Neural cell (in vitro differentiated cells): ENCODE measurements at regions not wholly inside any gene's neighbourhood (a gene's known extent, or its start where the extent isn't known, plus 50 kb on each side); places are given as distances from the start of the nearest gene placed in this dataset.

Experiments used
- H2AFZ ChIP-seq: fragments of 200-600, 300-800 bp; sonication (generic), shearing (Covaris generic); 2 replicates; pipeline ENCODE4 v1.6.0; 2014; ENCODE audit warnings: low read depth, mild to moderate bottlenecking, antibody characterized with exemption, low read length, moderate library complexity
- H3F3A ChIP-seq: fragments of 200-600 bp; shearing (Covaris generic); 2 replicates; pipeline ENCODE4 v1.6.1; 2016; ENCODE audit warnings: mild to moderate bottlenecking, moderate library complexity, mixed read lengths, antibody characterized with exemption, low read length; ENCODE audit not compliant: insufficient read depth, poor library complexity, severe bottlenecking
- H3K27ac ChIP-seq: fragments of 200-600, 300-800 bp; sonication (generic), shearing (Covaris generic); 2 replicates; pipeline ENCODE4 v1.5.1; 2014; ENCODE audit warnings: mild to moderate bottlenecking, low read length, moderate library complexity
- H3K27me3 ChIP-seq: fragments of 300-800, 200-600 bp; sonication (generic), shearing (Covaris generic); 2 replicates; pipeline ENCODE4 v1.6.0; 2014; ENCODE audit warnings: mild to moderate bottlenecking, low read depth, low read length, moderate library complexity; ENCODE audit not compliant: insufficient read depth
- H3K36me3 ChIP-seq: fragments of 300-800, 200-600 bp; sonication (generic), shearing (Covaris generic); 2 replicates; pipeline ENCODE4 v1.5.1; 2014; ENCODE audit warnings: mild to moderate bottlenecking, antibody characterized with exemption, low read length, moderate library complexity; ENCODE audit not compliant: insufficient read depth
- H3K4me2 ChIP-seq: fragments of 300-800, 200-600 bp; sonication (generic), shearing (Covaris generic); 2 replicates; pipeline ENCODE4 v1.6.0; 2014; ENCODE audit warnings: mild to moderate bottlenecking, low read length
- H3K4me3 ChIP-seq: fragments of 300-800, 200-600 bp; sonication (generic), shearing (Covaris generic); 2 replicates; pipeline ENCODE4 v1.5.1; 2014; ENCODE audit warnings: mild to moderate bottlenecking, low read length, moderate library complexity
- H3K79me2 ChIP-seq: fragments of 200-600 bp; shearing (Covaris generic); replicated peaks from 2 replicates; pipeline ENCODE4 v1.6.0; 2014; ENCODE audit warnings: mild to moderate bottlenecking, low read length, moderate library complexity; ENCODE audit not compliant: insufficient read depth
- H3K9ac ChIP-seq: fragments of 300-800, 200-600 bp; sonication (generic), shearing (Covaris generic); 2 replicates; pipeline ENCODE4 v1.6.1; 2016; ENCODE audit warnings: mild to moderate bottlenecking, low read length, mixed read lengths
- H3K9me2 ChIP-seq: fragments of 200-600 bp; shearing (Covaris generic); 2 replicates; pipeline ENCODE4 v1.6.1; 2016; ENCODE audit warnings: mild to moderate bottlenecking, low read length, mixed read lengths; ENCODE audit not compliant: insufficient read depth
- H3K9me3 ChIP-seq: fragments of 200-600, 300-800 bp; sonication (generic), shearing (Covaris generic); 2 replicates; pipeline ENCODE4 v1.6.1; 2016; ENCODE audit warnings: mild to moderate bottlenecking, mixed run types, low read length, moderate library complexity, mixed read lengths
- H4K20me1 ChIP-seq: fragments of 200-600 bp; shearing (Covaris generic); 2 replicates; pipeline ENCODE4 v1.6.1; 2016; ENCODE audit warnings: mild to moderate bottlenecking, mixed run types; ENCODE audit not compliant: insufficient read depth
- EP300 ChIP-seq: fragments of 450-650 bp; conservative IDR thresholded peaks from 2 replicates; pipeline ENCODE4 v1.6.1; 2014; ENCODE audit warnings: antibody characterized with exemption, mild to moderate bottlenecking, moderate library complexity; ENCODE audit not compliant: poor library complexity, severe bottlenecking
- EZH2 ChIP-seq: fragments of 200-600, 300-800 bp; shearing (Covaris generic), sonication (generic); IDR thresholded peaks from 2 replicates; pipeline ENCODE4 v1.6.1; 2014; ENCODE audit warnings: antibody characterized with exemption, low read length, borderline replicate concordance, mild to moderate bottlenecking; ENCODE audit not compliant: insufficient read depth, poor library complexity, severe bottlenecking
- MXI1 ChIP-seq: fragments of 450-650 bp; conservative IDR thresholded peaks from 2 replicates; pipeline ENCODE4 v1.6.1; 2014; ENCODE audit warnings: antibody characterized with exemption, mild to moderate bottlenecking; ENCODE audit not compliant: poor library complexity, severe bottlenecking
- POLR2AphosphoS5 ChIP-seq: IDR thresholded peaks from 2 replicates; pipeline ENCODE4 v1.6.1; 2012
- RAD21 ChIP-seq: fragments of 450-650 bp; conservative IDR thresholded peaks from 2 replicates; pipeline ENCODE4 v1.6.1; 2014; ENCODE audit warnings: antibody characterized with exemption, mild to moderate bottlenecking, moderate library complexity
- SMC3 ChIP-seq: fragments of 450-650 bp; conservative IDR thresholded peaks from 2 replicates; pipeline ENCODE4 v1.6.1; 2014; ENCODE audit warnings: antibody characterized with exemption, mild to moderate bottlenecking, moderate library complexity; ENCODE audit not compliant: poor library complexity
- TAF1 ChIP-seq: IDR thresholded peaks from 2 replicates; pipeline ENCODE4 v1.6.1; 2012; ENCODE audit warnings: low read depth
- TF ChIP-seq, protein P1 (sequence below): fragments of 450-650 bp; IDR thresholded peaks from 2 replicates; pipeline ENCODE4 v1.5.1; 2014; ENCODE audit warnings: antibody characterized with exemption, mild to moderate bottlenecking, moderate library complexity; ENCODE audit not compliant: poor library complexity, severe bottlenecking
- TF ChIP-seq, protein P2 (sequence below): IDR thresholded peaks from 2 replicates; pipeline ENCODE4 v1.6.1; 2012; ENCODE audit warnings: borderline replicate concordance

DNA sequence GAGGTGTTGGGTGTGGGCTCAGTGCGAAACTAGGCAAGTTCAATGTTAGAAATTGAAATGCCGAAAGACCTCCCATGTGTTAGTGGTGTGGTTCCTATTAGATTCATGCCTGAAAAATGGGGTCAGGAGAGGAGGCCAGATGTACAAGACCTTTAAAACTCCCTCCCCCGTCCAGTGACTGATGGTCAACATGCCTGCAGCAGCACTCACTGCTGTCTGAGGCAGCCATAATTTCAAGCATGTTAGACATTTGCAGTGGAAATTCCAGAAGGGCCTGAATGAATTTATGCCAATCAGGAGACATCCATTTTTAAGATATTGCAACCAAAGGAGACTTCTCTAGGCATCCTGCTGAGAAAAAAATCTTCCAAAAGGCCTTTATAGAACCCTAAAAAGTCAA, 426.9 kb upstream of the NBEA start:
- no peak overlapping the region for H2AFZ ChIP-seq
- no peaks in the 10 kb centered on the region for H3K79me2 ChIP-seq
- no peak overlapping the region for H3K9ac ChIP-seq
- H3K36me3 ChIP-seq = no peaks in the 10 kb centered on the region
- H3K9me2 ChIP-seq = no peaks in the 10 kb centered on the region
- no peaks in the 10 kb centered on the region for H3K9me3 ChIP-seq
- H3K27ac ChIP-seq = no peak overlapping the region
- H3F3A ChIP-seq = no peaks in the 10 kb centered on the region
- H3K27me3 ChIP-seq = no peaks in the 10 kb centered on the region
- H3K4me3 ChIP-seq = no peak overlapping the region
- no peak overlapping the region for H3K4me2 ChIP-seq
- TF ChIP-seq RAD21 = no peak
- TF ChIP-seq, protein P1, sequence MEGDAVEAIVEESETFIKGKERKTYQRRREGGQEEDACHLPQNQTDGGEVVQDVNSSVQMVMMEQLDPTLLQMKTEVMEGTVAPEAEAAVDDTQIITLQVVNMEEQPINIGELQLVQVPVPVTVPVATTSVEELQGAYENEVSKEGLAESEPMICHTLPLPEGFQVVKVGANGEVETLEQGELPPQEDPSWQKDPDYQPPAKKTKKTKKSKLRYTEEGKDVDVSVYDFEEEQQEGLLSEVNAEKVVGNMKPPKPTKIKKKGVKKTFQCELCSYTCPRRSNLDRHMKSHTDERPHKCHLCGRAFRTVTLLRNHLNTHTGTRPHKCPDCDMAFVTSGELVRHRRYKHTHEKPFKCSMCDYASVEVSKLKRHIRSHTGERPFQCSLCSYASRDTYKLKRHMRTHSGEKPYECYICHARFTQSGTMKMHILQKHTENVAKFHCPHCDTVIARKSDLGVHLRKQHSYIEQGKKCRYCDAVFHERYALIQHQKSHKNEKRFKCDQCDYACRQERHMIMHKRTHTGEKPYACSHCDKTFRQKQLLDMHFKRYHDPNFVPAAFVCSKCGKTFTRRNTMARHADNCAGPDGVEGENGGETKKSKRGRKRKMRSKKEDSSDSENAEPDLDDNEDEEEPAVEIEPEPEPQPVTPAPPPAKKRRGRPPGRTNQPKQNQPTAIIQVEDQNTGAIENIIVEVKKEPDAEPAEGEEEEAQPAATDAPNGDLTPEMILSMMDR = no peak
- TF ChIP-seq EP300 = no peak
- no peak for TF ChIP-seq SMC3
- TF ChIP-seq TAF1 = no peak
- TF ChIP-seq, protein P2, sequence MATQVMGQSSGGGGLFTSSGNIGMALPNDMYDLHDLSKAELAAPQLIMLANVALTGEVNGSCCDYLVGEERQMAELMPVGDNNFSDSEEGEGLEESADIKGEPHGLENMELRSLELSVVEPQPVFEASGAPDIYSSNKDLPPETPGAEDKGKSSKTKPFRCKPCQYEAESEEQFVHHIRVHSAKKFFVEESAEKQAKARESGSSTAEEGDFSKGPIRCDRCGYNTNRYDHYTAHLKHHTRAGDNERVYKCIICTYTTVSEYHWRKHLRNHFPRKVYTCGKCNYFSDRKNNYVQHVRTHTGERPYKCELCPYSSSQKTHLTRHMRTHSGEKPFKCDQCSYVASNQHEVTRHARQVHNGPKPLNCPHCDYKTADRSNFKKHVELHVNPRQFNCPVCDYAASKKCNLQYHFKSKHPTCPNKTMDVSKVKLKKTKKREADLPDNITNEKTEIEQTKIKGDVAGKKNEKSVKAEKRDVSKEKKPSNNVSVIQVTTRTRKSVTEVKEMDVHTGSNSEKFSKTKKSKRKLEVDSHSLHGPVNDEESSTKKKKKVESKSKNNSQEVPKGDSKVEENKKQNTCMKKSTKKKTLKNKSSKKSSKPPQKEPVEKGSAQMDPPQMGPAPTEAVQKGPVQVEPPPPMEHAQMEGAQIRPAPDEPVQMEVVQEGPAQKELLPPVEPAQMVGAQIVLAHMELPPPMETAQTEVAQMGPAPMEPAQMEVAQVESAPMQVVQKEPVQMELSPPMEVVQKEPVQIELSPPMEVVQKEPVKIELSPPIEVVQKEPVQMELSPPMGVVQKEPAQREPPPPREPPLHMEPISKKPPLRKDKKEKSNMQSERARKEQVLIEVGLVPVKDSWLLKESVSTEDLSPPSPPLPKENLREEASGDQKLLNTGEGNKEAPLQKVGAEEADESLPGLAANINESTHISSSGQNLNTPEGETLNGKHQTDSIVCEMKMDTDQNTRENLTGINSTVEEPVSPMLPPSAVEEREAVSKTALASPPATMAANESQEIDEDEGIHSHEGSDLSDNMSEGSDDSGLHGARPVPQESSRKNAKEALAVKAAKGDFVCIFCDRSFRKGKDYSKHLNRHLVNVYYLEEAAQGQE = no peak
- TF ChIP-seq POLR2AphosphoS5 = no peak
- TF ChIP-seq EZH2 = no peak
- no peaks in the 10 kb centered on the region for H4K20me1 ChIP-seq

DNA sequence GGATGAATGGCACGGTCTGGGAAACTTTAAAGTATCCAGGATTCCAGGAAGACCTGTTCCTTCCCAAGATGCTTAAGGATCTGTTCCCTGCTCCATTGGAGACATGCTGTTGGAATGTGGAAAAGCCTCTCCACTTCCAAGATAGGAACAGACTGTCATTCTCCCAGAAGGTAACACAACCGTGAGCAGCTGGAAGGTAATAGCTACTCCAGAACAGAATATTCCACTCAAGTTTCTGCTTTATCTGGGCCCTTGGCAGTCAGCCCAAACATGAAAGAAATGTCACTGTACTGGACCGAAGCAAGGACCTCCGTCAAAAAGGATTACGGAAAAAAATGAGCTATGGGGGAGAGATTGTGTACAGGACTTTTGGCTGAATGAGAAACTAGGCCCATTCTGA, 420.9 kb upstream of the NBEA start:
- no peaks in the 10 kb centered on the region for H3K27me3 ChIP-seq
- H3K36me3 ChIP-seq = no peaks in the 10 kb centered on the region
- no peak overlapping the region for H3K4me2 ChIP-seq
- H2AFZ ChIP-seq = no peak overlapping the region
- no peaks in the 10 kb centered on the region for H3F3A ChIP-seq
- no peak overlapping the region for H3K27ac ChIP-seq
- H4K20me1 ChIP-seq = no peaks in the 10 kb centered on the region
- TF ChIP-seq TAF1 = no peak
- no peak for TF ChIP-seq MXI1
- TF ChIP-seq, protein P2 = no peak
- TF ChIP-seq EZH2 = no peak
- TF ChIP-seq EP300 = no peak
- no peak for TF ChIP-seq SMC3
- TF ChIP-seq, protein P1 = no peak
- TF ChIP-seq POLR2AphosphoS5 = no peak
- no peak for TF ChIP-seq RAD21
- H3K79me2 ChIP-seq = no peaks in the 10 kb centered on the region
- no peak overlapping the region for H3K4me3 ChIP-seq
- H3K9ac ChIP-seq = no peak overlapping the region
- H3K9me2 ChIP-seq = no peaks in the 10 kb centered on the region
- peaks cover 6% of the 10 kb centered on the region for H3K9me3 ChIP-seq
